SK-N-SH (cell line): ENCODE measurements at regions not wholly inside any gene's neighbourhood (a gene's known extent, or its start where the extent isn't known, plus 50 kb on each side); places are given as distances from the start of the nearest gene placed in this dataset.

Experiments used
- CTCF ChIP-seq: fragments of 200-600 bp; sonication (generic); IDR thresholded peaks from 2 replicates; pipeline ENCODE4 v1.6.1; 2017; ENCODE audit warnings: antibody characterized with exemption, mild to moderate bottlenecking, moderate library complexity
- REST ChIP-seq: IDR thresholded peaks from 2 replicates; pipeline ENCODE4 v1.6.1; 2012; ENCODE audit warnings: mild to moderate bottlenecking, low read depth, low read length, moderate library complexity
- SMC3 ChIP-seq: IDR thresholded peaks from 2 replicates; pipeline ENCODE4 v1.6.1; 2012; ENCODE audit warnings: low read depth, low read length, improper control_type of control experiment

- TF ChIP-seq SMC3 (no peak), CTCF (no peak), REST (no peak)
These were observed 137.4 kb upstream of the ETAA1 start for GRCh38 chr2:67259556-67260342.
